ENCODE measurements at regions not wholly inside any gene's neighbourhood (a gene's known extent, or its start where the extent isn't known, plus 50 kb on each side); places are given as distances from the start of the nearest gene placed in this dataset.

DNA sequence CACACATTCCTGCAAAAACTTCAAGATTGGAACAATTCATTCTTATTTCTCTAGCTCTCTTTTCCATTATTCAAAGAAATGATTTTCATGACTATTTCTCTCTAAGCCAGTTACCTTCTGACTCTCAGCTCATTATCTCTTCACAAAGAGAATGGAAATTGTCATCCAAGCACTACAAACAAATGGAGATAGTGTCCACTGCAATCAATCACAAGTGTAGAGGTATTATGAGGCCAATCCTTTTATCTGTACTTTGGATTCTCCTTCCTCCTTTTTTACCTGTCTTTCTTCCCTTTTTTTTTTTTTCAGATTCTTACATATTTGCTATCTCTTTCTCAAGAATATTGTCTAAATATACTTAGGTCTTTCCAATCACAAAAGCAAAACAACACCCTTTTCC lies 497.7 kb upstream of the MEF2C start:
- no peak for TF ChIP-seq POLR2A (IDR thresholded peaks at IDR 0.05; ENCODE audit: low read depth, low read length)
- no peak for TF ChIP-seq POLR2AphosphoS5 (IDR thresholded peaks at IDR 0.05; ENCODE audit: low read depth, low read length)
- TF ChIP-seq TAF1 (IDR thresholded peaks at IDR 0.05; ENCODE audit: low read depth, low read length): no peak
- no peak for TF ChIP-seq PAX5 (IDR thresholded peaks at IDR 0.05; ENCODE audit: insufficient read depth, low read length, severe bottlenecking)
